DND-41 (cell line): ENCODE measurements at regions not wholly inside any gene's neighbourhood (a gene's known extent, or its start where the extent isn't known, plus 50 kb on each side); places are given as distances from the start of the nearest gene placed in this dataset.

Experiments used
- ATAC-seq: fragments of 200-7000 bp; cut with Tn5 transposase; 3 replicates; pipeline ENCODE4 v1.9.1; 2021; ENCODE audit warnings: low read depth; ENCODE audit not compliant: insufficient read depth
- DNase-seq: peaks from one replicate; pipeline ENCODE4 v3.0.0-alpha.2; 2020
- H2AFZ ChIP-seq: 2 replicates; pipeline ENCODE4 v1.6.0; 2012; ENCODE audit warnings: low read depth, low read length
- H3K27ac ChIP-seq: 2 replicates; pipeline ENCODE4 v1.5.1; 2012; ENCODE audit warnings: low read length, inconsistent platforms
- H3K27me3 ChIP-seq: fragments of 200-600 bp; sonication (generic); 2 replicates; pipeline ENCODE4 v1.6.0; 2012; ENCODE audit warnings: low read length, mild to moderate bottlenecking, inconsistent platforms; ENCODE audit not compliant: insufficient read depth, poor library complexity
- H3K36me3 ChIP-seq: 2 replicates; pipeline ENCODE4 v1.5.1; 2012; ENCODE audit warnings: low read length, inconsistent platforms; ENCODE audit not compliant: insufficient read depth
- H3K4me1 ChIP-seq: 2 replicates; pipeline ENCODE4 v1.5.1; 2012; ENCODE audit warnings: mild to moderate bottlenecking, low read length; ENCODE audit not compliant: insufficient read depth
- H3K4me2 ChIP-seq: 2 replicates; pipeline ENCODE4 v1.6.0; 2012; ENCODE audit warnings: mild to moderate bottlenecking, moderate library complexity, low read length, inconsistent platforms; ENCODE audit not compliant: insufficient read depth
- H3K4me3 ChIP-seq, 2 experiments: fragments of 200-600 bp in 1 of 2; shearing (Covaris generic) in 1 of 2; 2 replicates each; pipeline ENCODE4 v1.5.1; 2012 to 2016; ENCODE audit warnings: inconsistent platforms in 2 of 2, low read length in 2 of 2, mild to moderate bottlenecking in 2 of 2, low read depth in 1 of 2, moderate library complexity in 1 of 2
- H3K79me2 ChIP-seq: 2 replicates; pipeline ENCODE4 v1.6.0; 2012; ENCODE audit warnings: low read length, inconsistent platforms; ENCODE audit not compliant: insufficient read depth
- H3K9ac ChIP-seq: 2 replicates; pipeline ENCODE4 v1.6.0; 2012; ENCODE audit warnings: low read depth, mild to moderate bottlenecking, inconsistent platforms, low read length, moderate library complexity
- H3K9me3 ChIP-seq: 2 replicates; pipeline ENCODE4 v1.5.1; 2012; ENCODE audit warnings: low read length, moderate library complexity, mild to moderate bottlenecking, inconsistent platforms; ENCODE audit not compliant: insufficient read depth, severe bottlenecking
- H4K20me1 ChIP-seq: 2 replicates; pipeline ENCODE4 v1.6.0; 2012; ENCODE audit warnings: low read length; ENCODE audit not compliant: insufficient read depth
- EZH2 ChIP-seq: IDR thresholded peaks from 3 replicates; pipeline ENCODE4 v1.6.1; 2012; ENCODE audit warnings: borderline replicate concordance, low read depth, mild to moderate bottlenecking, moderate library complexity, low read length, inconsistent platforms; ENCODE audit not compliant: severe bottlenecking
- TF ChIP-seq, protein P1 (sequence below): IDR thresholded peaks from 2 replicates; pipeline ENCODE4 v1.5.1; 2012; ENCODE audit warnings: borderline replicate concordance, low read length, moderate library complexity, mild to moderate bottlenecking; ENCODE audit not compliant: poor library complexity, severe bottlenecking; ENCODE audit errors: extremely low read depth

- no peak overlapping the region for H3K9ac ChIP-seq
- DNase-seq (no peak), ATAC-seq (no peak)
- no peaks in the 10 kb centered on the region for H4K20me1 ChIP-seq
- H2AFZ ChIP-seq, result no peak overlapping the region
- TF ChIP-seq, protein P1, sequence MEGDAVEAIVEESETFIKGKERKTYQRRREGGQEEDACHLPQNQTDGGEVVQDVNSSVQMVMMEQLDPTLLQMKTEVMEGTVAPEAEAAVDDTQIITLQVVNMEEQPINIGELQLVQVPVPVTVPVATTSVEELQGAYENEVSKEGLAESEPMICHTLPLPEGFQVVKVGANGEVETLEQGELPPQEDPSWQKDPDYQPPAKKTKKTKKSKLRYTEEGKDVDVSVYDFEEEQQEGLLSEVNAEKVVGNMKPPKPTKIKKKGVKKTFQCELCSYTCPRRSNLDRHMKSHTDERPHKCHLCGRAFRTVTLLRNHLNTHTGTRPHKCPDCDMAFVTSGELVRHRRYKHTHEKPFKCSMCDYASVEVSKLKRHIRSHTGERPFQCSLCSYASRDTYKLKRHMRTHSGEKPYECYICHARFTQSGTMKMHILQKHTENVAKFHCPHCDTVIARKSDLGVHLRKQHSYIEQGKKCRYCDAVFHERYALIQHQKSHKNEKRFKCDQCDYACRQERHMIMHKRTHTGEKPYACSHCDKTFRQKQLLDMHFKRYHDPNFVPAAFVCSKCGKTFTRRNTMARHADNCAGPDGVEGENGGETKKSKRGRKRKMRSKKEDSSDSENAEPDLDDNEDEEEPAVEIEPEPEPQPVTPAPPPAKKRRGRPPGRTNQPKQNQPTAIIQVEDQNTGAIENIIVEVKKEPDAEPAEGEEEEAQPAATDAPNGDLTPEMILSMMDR, result no peak
- no peak for TF ChIP-seq EZH2
- no peaks in the 10 kb centered on the region for H3K4me1 ChIP-seq
- H3K4me3 ChIP-seq, result no peak overlapping the region
- peaks cover 3% of the 10 kb centered on the region for H3K9me3 ChIP-seq
- no peak overlapping the region for H3K27ac ChIP-seq
- H3K27me3 ChIP-seq, result no peaks in the 10 kb centered on the region
- no peak overlapping the region for H3K4me2 ChIP-seq
- no peaks in the 10 kb centered on the region for H3K36me3 ChIP-seq
- no peaks in the 10 kb centered on the region for H3K79me2 ChIP-seq
Measured at GRCh38 chr5:174448041-174448440, 276.3 kb upstream of the MSX2 start.

- no peaks in the 10 kb centered on the region for H3K4me1 ChIP-seq
- H3K4me2 ChIP-seq, result no peak overlapping the region
- no peak overlapping the region for H2AFZ ChIP-seq
- no peak for ATAC-seq
- H3K4me3 ChIP-seq, result no peak overlapping the region
- TF ChIP-seq EZH2, result no peak
- TF ChIP-seq, protein P1, result no peak
- no peak overlapping the region for H3K9ac ChIP-seq
- DNase-seq, result no peak
- peaks cover 3% of the 10 kb centered on the region for H3K9me3 ChIP-seq
- H4K20me1 ChIP-seq, result no peaks in the 10 kb centered on the region
- no peaks in the 10 kb centered on the region for H3K79me2 ChIP-seq
- no peaks in the 10 kb centered on the region for H3K27me3 ChIP-seq
- no peak overlapping the region for H3K27ac ChIP-seq
- no peaks in the 10 kb centered on the region for H3K36me3 ChIP-seq
Measured at GRCh38 chr5:174448662-174449061, 275.7 kb upstream of the MSX2 start.

DNA sequence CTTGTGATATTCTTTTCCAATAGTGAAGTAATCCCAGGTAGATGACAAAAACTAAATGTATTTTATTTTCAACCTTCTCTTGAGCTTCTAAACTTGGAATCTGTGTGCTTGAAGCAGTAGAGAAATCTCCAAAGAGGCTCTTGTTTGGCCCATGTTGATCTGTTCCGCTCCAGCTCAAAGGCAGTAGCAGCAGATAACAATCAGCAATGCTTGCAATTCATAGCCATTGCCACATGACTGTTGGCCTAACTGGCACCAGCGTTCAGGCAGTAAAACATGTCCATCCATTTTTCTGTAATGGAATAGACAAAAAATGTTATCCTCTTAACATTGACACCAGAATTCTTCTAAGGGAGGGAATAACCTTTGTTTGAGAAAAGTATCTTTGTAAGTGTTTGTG lies 270.7 kb upstream of the MSX2 start:
- no peak overlapping the region for H3K4me3 ChIP-seq
- TF ChIP-seq, protein P1, result no peak
- TF ChIP-seq EZH2, result no peak
- H3K27ac ChIP-seq, result no peak overlapping the region
- no peak overlapping the region for H2AFZ ChIP-seq
- H3K79me2 ChIP-seq, result no peaks in the 10 kb centered on the region
- H3K4me2 ChIP-seq, result no peak overlapping the region
- no peaks in the 10 kb centered on the region for H3K9me3 ChIP-seq
- ATAC-seq (no peak), DNase-seq (no peak)
- no peaks in the 10 kb centered on the region for H3K4me1 ChIP-seq
- H3K27me3 ChIP-seq, result no peaks in the 10 kb centered on the region
- no peaks in the 10 kb centered on the region for H4K20me1 ChIP-seq
- no peak overlapping the region for H3K9ac ChIP-seq
- H3K36me3 ChIP-seq, result no peaks in the 10 kb centered on the region

- H3K36me3 ChIP-seq, result no peaks in the 10 kb centered on the region
- DNase-seq (peak; percentile 31), ATAC-seq (peak; percentile 89)
- H3K9me3 ChIP-seq, result no peaks in the 10 kb centered on the region
- H2AFZ ChIP-seq, result no peak overlapping the region
- no peak overlapping the region for H3K4me3 ChIP-seq
- no peak overlapping the region for H3K4me2 ChIP-seq
- H4K20me1 ChIP-seq, result no peaks in the 10 kb centered on the region
- H3K4me1 ChIP-seq, result no peaks in the 10 kb centered on the region
- H3K27ac ChIP-seq, result no peak overlapping the region
- no peak overlapping the region for H3K9ac ChIP-seq
- no peaks in the 10 kb centered on the region for H3K79me2 ChIP-seq
- no peaks in the 10 kb centered on the region for H3K27me3 ChIP-seq
- TF ChIP-seq, protein P1, result no peak
- no peak for TF ChIP-seq EZH2
Measured at GRCh38 chr5:174454464-174454863, 269.9 kb upstream of the MSX2 start.
